ENCODE measurements at regions not wholly inside any gene's neighbourhood (a gene's known extent, or its start where the extent isn't known, plus 50 kb on each side); places are given as distances from the start of the nearest gene placed in this dataset.

DNA sequence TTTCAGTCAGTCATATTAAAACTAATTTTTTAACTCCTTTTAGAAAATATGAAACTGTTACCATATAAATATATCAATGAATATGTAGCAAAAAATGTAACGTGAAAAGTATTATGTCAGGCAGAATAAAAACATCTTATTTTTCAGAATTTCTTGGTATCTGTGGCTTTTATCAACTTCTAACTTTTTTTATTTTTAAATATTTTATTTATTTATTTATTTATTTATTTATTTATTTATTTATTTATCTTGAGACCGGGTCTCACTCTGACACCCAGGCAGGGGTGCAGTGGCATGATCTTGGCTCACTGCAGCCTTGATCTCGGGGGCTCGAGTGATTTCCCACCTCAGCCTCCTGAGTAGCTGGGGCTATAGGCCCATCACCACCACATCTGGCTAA, 87.6 kb downstream of the C21orf91 start:
- DNase-seq (ENCODE audit: low spot score): no peak
- no peaks in the 10 kb centered on the region for H3K36me3 ChIP-seq (ENCODE audit: control insufficient read depth in 4 of 4, insufficient read depth in 3 of 4, low read depth in 1 of 4, low read length in 3 of 4)
- H3K27me3 ChIP-seq (ENCODE audit: control insufficient read depth in 4 of 4, insufficient read depth in 4 of 4, low read length in 3 of 4): no peaks in the 10 kb centered on the region
- H3K9me3 ChIP-seq (ENCODE audit: control insufficient read depth in 4 of 4, low read length in 3 of 4): no peaks in the 10 kb centered on the region
- no peak overlapping the region for H3K9ac ChIP-seq (ENCODE audit: low read depth in 1 of 2, low read length in 2 of 2)
- WGBS: 92% methylated on average over 4 of the region's 4 CpGs
- H3K27ac ChIP-seq (ENCODE audit: low read depth in 1 of 2, low read length in 2 of 2): no peak overlapping the region
- H3K4me3 ChIP-seq (ENCODE audit: low read depth in 1 of 3, low read length in 3 of 3): no peak overlapping the region
- no peaks in the 10 kb centered on the region for H3K4me1 ChIP-seq (ENCODE audit: control insufficient read depth in 4 of 4, insufficient read depth in 4 of 4, low read length in 3 of 4)
- TF ChIP-seq, protein P1, sequence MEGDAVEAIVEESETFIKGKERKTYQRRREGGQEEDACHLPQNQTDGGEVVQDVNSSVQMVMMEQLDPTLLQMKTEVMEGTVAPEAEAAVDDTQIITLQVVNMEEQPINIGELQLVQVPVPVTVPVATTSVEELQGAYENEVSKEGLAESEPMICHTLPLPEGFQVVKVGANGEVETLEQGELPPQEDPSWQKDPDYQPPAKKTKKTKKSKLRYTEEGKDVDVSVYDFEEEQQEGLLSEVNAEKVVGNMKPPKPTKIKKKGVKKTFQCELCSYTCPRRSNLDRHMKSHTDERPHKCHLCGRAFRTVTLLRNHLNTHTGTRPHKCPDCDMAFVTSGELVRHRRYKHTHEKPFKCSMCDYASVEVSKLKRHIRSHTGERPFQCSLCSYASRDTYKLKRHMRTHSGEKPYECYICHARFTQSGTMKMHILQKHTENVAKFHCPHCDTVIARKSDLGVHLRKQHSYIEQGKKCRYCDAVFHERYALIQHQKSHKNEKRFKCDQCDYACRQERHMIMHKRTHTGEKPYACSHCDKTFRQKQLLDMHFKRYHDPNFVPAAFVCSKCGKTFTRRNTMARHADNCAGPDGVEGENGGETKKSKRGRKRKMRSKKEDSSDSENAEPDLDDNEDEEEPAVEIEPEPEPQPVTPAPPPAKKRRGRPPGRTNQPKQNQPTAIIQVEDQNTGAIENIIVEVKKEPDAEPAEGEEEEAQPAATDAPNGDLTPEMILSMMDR (IDR thresholded peaks at IDR 0.05; ENCODE audit: low read depth, low read length, missing input control): no peak
- TF ChIP-seq JUND (IDR thresholded peaks at IDR 0.05) (no peak), TAF1 (conservative IDR thresholded peaks at IDR 0.05) (no peak), FOXA2 (IDR thresholded peaks at IDR 0.05) (no peak), REST (IDR thresholded peaks at IDR 0.05) (no peak), HNF4G (IDR thresholded peaks at IDR 0.05) (no peak), YY1 (IDR thresholded peaks at IDR 0.05) (no peak), GABPA (IDR thresholded peaks at IDR 0.05 in 1 of 2, conservative IDR thresholded peaks at IDR 0.05 in 1 of 2) (no peak), RAD21 (IDR thresholded peaks at IDR 0.05) (no peak)
- TF ChIP-seq, protein P2, sequence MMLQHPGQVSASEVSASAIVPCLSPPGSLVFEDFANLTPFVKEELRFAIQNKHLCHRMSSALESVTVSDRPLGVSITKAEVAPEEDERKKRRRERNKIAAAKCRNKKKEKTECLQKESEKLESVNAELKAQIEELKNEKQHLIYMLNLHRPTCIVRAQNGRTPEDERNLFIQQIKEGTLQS (IDR thresholded peaks at IDR 0.05): no peak
- TF ChIP-seq, protein P3, sequence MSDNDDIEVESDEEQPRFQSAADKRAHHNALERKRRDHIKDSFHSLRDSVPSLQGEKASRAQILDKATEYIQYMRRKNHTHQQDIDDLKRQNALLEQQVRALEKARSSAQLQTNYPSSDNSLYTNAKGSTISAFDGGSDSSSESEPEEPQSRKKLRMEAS (IDR thresholded peaks at IDR 0.05): no peak

DNA sequence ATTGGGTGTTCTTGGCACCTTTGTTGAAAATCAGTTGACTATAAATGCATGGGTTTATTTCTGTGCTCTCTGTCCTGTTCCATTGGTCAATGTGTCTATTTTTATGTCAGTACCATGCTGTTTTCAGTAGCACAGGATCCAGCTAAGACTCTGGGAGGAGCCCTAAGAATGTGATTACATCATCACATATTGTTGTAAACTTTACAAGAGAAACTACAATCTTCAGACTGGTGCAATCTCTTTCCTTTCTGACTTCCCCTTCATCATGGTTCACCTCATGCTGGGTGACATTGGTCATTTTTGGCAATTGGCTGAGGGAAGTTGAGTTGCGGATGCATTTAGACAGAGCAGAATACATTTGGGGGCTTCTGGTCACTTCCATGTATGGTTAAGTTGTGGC, 88.4 kb downstream of the C21orf91 start:
- H3K36me3 ChIP-seq (ENCODE audit: control insufficient read depth in 4 of 4, insufficient read depth in 3 of 4, low read depth in 1 of 4, low read length in 3 of 4): no peaks in the 10 kb centered on the region
- no peaks in the 10 kb centered on the region for H3K9me3 ChIP-seq (ENCODE audit: control insufficient read depth in 4 of 4, low read length in 3 of 4)
- 85% methylated on average over 1 of the region's 1 CpG for WGBS
- DNase-seq (ENCODE audit: low spot score): no peak
- no peak overlapping the region for H3K9ac ChIP-seq (ENCODE audit: low read depth in 1 of 2, low read length in 2 of 2)
- H3K27ac ChIP-seq (ENCODE audit: low read depth in 1 of 2, low read length in 2 of 2): no peak overlapping the region
- H3K4me3 ChIP-seq (ENCODE audit: low read depth in 1 of 3, low read length in 3 of 3): no peak overlapping the region
- no peaks in the 10 kb centered on the region for H3K27me3 ChIP-seq (ENCODE audit: control insufficient read depth in 4 of 4, insufficient read depth in 4 of 4, low read length in 3 of 4)
- TF ChIP-seq RAD21 (IDR thresholded peaks at IDR 0.05) (no peak), RXRA (IDR thresholded peaks at IDR 0.05) (no peak), FOXA2 (IDR thresholded peaks at IDR 0.05) (no peak), HNF4G (IDR thresholded peaks at IDR 0.05) (no peak), YY1 (IDR thresholded peaks at IDR 0.05) (no peak), JUND (IDR thresholded peaks at IDR 0.05) (no peak), NR2F2 (IDR thresholded peaks at IDR 0.05) (no peak), SP1 (IDR thresholded peaks at IDR 0.05) (no peak), REST (IDR thresholded peaks at IDR 0.05) (no peak), EGR1 (IDR thresholded peaks at IDR 0.05; ENCODE audit: low read depth in 2 of 2) (no peak), TAF1 (conservative IDR thresholded peaks at IDR 0.05) (no peak), FOXA1 (IDR thresholded peaks at IDR 0.05) (no peak), HNF4A (conservative IDR thresholded peaks at IDR 0.05) (no peak), GABPA (IDR thresholded peaks at IDR 0.05 in 1 of 2, conservative IDR thresholded peaks at IDR 0.05 in 1 of 2) (no peak)
- TF ChIP-seq, protein P3 (IDR thresholded peaks at IDR 0.05): no peak
- TF ChIP-seq, protein P1 (IDR thresholded peaks at IDR 0.05; ENCODE audit: low read depth, low read length, missing input control): no peak
- TF ChIP-seq, protein P2 (IDR thresholded peaks at IDR 0.05): no peak
- H3K4me1 ChIP-seq (ENCODE audit: control insufficient read depth in 4 of 4, insufficient read depth in 4 of 4, low read length in 3 of 4): no peaks in the 10 kb centered on the region

All from liver (tissue), 8 donors.